Neural crest cell (in vitro differentiated cells): ENCODE measurements at regions not wholly inside any gene's neighbourhood (a gene's known extent, or its start where the extent isn't known, plus 50 kb on each side); places are given as distances from the start of the nearest gene placed in this dataset.

Experiments
- DNase-seq: peaks from one replicate; pipeline ENCODE4 v3.0.0; 2021; ENCODE audit warnings: low read depth, mixed read lengths, low spot score
- H3K27ac Mint-ChIP-seq: one replicate; pipeline ENCODE4 v1.8.0; 2021; ENCODE audit warnings: mild to moderate bottlenecking, mixed read lengths; ENCODE audit not compliant: unreplicated experiment
- H3K27me3 Mint-ChIP-seq: 2 replicates; pipeline ENCODE4 v1.8.0; 2021; ENCODE audit warnings: low read depth, mild to moderate bottlenecking, mixed read lengths
- H3K36me3 Mint-ChIP-seq: 2 replicates; pipeline ENCODE4 v1.8.0; 2021; ENCODE audit warnings: low read depth, mild to moderate bottlenecking, mixed read lengths
- H3K4me1 Mint-ChIP-seq: 2 replicates; pipeline ENCODE4 v1.8.0; 2021; ENCODE audit warnings: mixed read lengths
- H3K4me3 Mint-ChIP-seq: one replicate; pipeline ENCODE4 v1.8.0; 2021; ENCODE audit warnings: mild to moderate bottlenecking, mixed read lengths
- H3K9me3 Mint-ChIP-seq: 2 replicates; pipeline ENCODE4 v1.8.0; 2021; ENCODE audit warnings: mixed read lengths
- CTCF ChIP-seq: fragments of 200-600 bp; sonication (generic); conservative IDR thresholded peaks from 2 replicates; pipeline ENCODE4 v1.5.0; 2021; ENCODE audit warnings: antibody characterized with exemption, mild to moderate bottlenecking

- TF ChIP-seq CTCF, result peak; percentile 79
- Mint-ChIP-seq H3K36me3 (no peaks in the 10 kb centered on the region), H3K4me3 (no peak overlapping the region), H3K9me3 (no peaks in the 10 kb centered on the region), H3K27ac (no peak overlapping the region), H3K27me3 (peaks cover 32% of the 10 kb centered on the region), H3K4me1 (no peaks in the 10 kb centered on the region)
- DNase-seq, result peak; percentile 65
These were observed 63.5 kb upstream of the ARHGAP36 start for GRCh38 chrX:130994671-130995070.

- DNase-seq, result no peak
- H3K9me3 Mint-ChIP-seq, result no peaks in the 10 kb centered on the region
- TF ChIP-seq CTCF, result no peak
- no peaks in the 10 kb centered on the region for H3K4me1 Mint-ChIP-seq
- no peak overlapping the region for H3K27ac Mint-ChIP-seq
- H3K27me3 Mint-ChIP-seq, result peaks cover 32% of the 10 kb centered on the region
- H3K36me3 Mint-ChIP-seq, result no peaks in the 10 kb centered on the region
- no peak overlapping the region for H3K4me3 Mint-ChIP-seq
These were observed 62.7 kb upstream of the ARHGAP36 start for GRCh38 chrX:130995439-130995838.

GRCh38 chrX:130997314-130997713, 60.8 kb upstream of the ARHGAP36 start:
- H3K27ac Mint-ChIP-seq, result no peak overlapping the region
- no peaks in the 10 kb centered on the region for H3K9me3 Mint-ChIP-seq
- H3K27me3 Mint-ChIP-seq, result peaks cover 35% of the 10 kb centered on the region
- H3K36me3 Mint-ChIP-seq, result no peaks in the 10 kb centered on the region
- DNase-seq, result no peak
- no peaks in the 10 kb centered on the region for H3K4me1 Mint-ChIP-seq
- H3K4me3 Mint-ChIP-seq, result no peak overlapping the region
- TF ChIP-seq CTCF, result no peak

GRCh38 chrX:130999360-130999759, 58.8 kb upstream of the ARHGAP36 start:
- no peak for TF ChIP-seq CTCF
- H3K27ac Mint-ChIP-seq, result no peak overlapping the region
- peaks cover 31% of the 10 kb centered on the region for H3K27me3 Mint-ChIP-seq

More at GRCh38 chrX:130999360-130999759, 58.8 kb upstream of the ARHGAP36 start:
- Mint-ChIP-seq H3K4me3 (no peak overlapping the region), H3K9me3 (peaks cover 4% of the 10 kb centered on the region), H3K36me3 (no peaks in the 10 kb centered on the region), H3K4me1 (no peaks in the 10 kb centered on the region)
- DNase-seq, result no peak
